22Rv1 (cell line): ENCODE measurements at regions not wholly inside any gene's neighbourhood (a gene's known extent, or its start where the extent isn't known, plus 50 kb on each side); places are given as distances from the start of the nearest gene placed in this dataset.

Experiments
- H3K27ac ChIP-seq: fragments of 450-650 bp; 2 replicates; pipeline ENCODE4 v1.5.1; 2017
- ZFX ChIP-seq: fragments of 450-650 bp; IDR thresholded peaks from 2 replicates; pipeline ENCODE4 v1.6.1; 2017; ENCODE audit warnings: antibody characterized with exemption, borderline replicate concordance
- TF ChIP-seq, protein P1 (sequence below): fragments of 450-650 bp; IDR thresholded peaks from 2 replicates; pipeline ENCODE4 v1.5.1; 2017; ENCODE audit warnings: mild to moderate bottlenecking

DNA sequence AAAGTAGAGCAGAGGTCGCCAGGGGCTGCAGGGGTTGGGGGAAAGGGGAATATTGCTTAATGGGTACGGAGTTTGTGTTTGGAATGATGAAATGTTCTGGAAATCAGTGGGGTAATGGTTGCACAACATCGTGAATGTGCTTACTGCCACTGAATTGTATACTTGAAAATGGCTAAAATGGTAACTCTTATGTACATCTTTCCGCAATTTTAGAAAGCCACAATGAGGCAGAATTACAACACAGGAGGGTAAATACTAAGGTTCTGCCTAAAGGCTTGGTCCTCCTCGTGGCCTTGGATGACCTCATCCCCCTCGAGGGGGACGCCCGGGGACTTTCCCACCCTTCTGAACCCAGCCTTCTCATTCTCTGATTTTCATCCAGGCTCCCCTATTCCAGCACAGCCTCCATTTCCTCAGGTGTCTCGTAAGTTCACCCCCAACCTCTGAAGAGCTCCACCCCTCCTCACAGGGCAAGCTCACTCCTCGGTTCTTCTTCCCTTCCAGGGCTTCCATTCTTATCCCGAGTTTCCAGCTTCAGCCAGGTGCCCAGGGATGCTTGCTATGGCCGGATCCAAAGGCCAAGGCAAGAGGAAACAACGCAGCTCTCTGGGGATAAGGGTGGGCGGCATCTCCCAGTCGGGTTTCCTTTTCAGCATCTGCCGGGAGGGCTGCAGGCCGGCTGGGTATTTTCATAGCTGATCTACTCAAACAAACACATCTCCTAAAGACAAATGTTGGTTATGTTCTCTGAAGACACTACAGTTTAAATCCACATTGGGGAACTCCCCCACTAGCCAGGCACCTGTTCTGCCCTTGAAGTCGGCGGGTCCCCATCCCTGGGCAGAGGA lies 71.3 kb upstream of the ACSL1 start:
- TF ChIP-seq, protein P1, sequence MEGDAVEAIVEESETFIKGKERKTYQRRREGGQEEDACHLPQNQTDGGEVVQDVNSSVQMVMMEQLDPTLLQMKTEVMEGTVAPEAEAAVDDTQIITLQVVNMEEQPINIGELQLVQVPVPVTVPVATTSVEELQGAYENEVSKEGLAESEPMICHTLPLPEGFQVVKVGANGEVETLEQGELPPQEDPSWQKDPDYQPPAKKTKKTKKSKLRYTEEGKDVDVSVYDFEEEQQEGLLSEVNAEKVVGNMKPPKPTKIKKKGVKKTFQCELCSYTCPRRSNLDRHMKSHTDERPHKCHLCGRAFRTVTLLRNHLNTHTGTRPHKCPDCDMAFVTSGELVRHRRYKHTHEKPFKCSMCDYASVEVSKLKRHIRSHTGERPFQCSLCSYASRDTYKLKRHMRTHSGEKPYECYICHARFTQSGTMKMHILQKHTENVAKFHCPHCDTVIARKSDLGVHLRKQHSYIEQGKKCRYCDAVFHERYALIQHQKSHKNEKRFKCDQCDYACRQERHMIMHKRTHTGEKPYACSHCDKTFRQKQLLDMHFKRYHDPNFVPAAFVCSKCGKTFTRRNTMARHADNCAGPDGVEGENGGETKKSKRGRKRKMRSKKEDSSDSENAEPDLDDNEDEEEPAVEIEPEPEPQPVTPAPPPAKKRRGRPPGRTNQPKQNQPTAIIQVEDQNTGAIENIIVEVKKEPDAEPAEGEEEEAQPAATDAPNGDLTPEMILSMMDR, result no peak
- TF ChIP-seq ZFX, result no peak
- H3K27ac ChIP-seq, result no peak overlapping the region

DNA sequence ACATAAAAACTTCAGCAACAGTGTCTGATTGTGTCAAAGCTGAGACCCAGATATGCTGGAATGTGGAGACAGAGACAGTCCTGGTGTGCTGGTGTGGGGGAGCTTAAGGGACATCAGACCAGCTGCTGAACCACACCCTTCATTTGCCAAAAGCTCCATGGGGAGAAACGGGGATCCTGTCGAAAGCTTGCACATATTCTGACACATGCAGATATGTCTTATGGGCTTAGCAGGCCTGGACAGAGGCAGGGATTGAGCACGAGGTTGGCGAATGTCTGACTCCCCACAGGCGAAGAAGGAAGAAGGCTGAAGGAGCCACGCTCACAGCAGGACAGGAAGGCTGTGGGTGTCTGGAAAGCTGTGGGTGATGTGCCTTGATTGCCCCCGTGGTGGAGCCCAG lies 72.1 kb upstream of the ACSL1 start:
- H3K27ac ChIP-seq, result no peak overlapping the region; the same call in 1 of the 2 replicates
- TF ChIP-seq, protein P1, result no peak
- TF ChIP-seq ZFX, result no peak

DNA sequence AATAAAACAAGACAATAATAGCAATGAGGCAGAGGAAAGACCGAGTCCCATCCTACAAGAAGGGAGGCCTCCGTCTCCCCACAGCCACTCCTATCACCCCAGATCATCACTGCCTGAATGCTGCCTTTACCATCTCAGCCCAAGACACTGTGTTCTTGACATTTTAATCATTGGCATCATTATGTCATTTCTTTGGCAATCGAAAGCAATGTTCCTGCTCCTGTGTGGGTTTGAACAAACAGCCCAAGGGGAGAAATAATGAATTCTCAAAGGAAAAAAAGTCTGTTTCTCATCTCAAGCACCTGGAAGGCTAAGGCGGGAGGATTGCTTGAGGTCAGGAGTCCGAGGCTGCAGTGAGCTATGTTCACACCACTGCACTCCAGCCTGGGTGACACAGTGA lies 73.0 kb upstream of the ACSL1 start:
- TF ChIP-seq, protein P1, result no peak
- TF ChIP-seq ZFX, result no peak

DNA sequence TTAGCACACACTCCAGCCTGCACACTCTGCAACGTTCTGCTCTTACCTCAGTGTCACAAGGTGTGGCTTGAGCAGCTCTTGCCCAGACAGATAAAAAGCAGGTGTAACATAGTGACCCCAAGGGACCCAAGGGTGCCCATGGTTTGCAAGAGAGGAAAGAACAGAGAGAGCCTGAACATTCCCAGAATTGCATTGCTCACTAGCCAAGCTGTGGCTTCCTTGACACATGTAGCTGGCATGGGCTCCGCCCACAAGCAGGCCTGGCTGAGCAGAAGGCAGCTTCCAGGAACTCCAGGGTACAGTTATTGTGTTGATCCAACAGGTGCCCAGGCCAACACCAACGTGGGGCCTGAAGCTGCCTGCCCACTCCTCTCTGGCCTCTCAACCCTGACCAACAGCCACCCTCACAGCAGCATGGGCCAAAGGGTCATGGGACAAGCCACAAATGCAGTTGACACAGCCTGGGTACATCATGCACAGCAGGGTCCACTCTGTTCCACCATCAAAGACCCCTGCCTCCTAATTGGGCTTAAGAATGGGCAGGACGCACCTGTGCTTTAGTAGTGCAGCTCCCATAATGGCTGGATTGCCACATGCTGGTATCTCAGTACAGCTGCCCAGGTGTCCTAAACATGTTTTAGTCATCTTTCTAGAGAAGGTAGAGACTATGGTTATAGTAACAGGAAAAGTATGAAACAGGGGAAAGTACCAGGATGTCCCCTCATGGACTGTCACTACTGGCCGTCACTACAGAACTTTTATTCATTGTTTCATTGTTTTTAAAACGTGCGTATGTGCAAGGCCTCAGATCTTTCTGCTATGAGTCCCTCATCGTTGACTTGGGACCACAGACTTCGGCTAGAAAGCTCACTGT lies 73.7 kb upstream of the ACSL1 start:
- no peak for TF ChIP-seq ZFX
- TF ChIP-seq, protein P1, result no peak
- H3K27ac ChIP-seq, result peak overlapping the region; percentile 61

More for the DNA sequence above, 73.0 kb upstream of the ACSL1 start:
- peak overlapping the region; percentile 61 for H3K27ac ChIP-seq

DNA sequence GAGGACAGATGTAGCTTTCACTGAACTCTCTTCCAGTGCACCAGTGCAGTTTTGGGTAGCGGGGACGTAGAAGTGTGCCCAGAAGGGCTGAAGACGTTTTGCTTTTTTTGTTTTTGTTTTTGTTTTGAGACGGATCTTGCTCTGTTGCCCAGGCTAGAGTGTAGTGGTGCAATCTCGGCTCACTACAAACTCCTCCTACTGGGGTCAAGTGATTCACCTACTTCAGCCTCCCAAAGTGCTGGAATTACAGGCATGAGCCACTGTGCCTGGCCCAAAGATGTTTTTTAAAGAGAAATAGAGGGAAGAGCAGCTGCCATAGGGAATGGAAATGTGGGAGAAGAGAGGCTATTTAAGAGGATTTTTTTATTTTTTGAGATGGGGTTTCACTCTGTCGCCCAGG lies 74.4 kb upstream of the ACSL1 start:
- TF ChIP-seq, protein P1, result no peak
- TF ChIP-seq ZFX, result no peak
- H3K27ac ChIP-seq, result no peak overlapping the region

DNA sequence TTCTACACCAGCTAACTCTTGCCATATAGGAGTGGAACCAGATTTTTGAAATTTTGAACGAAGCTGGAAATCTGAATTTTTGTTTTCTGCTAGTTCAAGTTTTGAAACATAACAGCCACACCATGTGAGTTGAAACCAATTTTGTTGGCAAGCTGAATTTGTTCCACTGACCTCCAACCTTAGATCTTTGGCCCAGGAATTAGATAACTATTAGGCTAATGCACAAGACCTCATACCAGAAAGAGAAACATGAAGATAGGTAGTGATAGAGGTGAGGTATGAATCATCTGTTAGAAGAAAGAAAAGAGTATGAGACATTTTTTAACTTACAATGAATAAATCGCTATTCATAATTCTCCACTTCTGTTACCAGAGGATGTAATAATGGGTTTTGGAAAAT lies 76.8 kb upstream of the ACSL1 start:
- TF ChIP-seq ZFX, result no peak
- TF ChIP-seq, protein P1, result no peak
- no peak overlapping the region for H3K27ac ChIP-seq
